ENCODE measurements at regions not wholly inside any gene's neighbourhood (a gene's known extent, or its start where the extent isn't known, plus 50 kb on each side); places are given as distances from the start of the nearest gene placed in this dataset.
"Not testable (repeated sequence)": the region's sequence is repeated elsewhere in the genome, so short reads cannot be mapped to it uniquely, and the experiment has no call there.

GRCh38 chr11:21646351-21646750, 546.5 kb upstream of the ANO5 start:
- Histone ChIP-seq H3K9me3 (ENCODE audit: control insufficient read depth in 5 of 5, low read length in 5 of 5) (peaks cover 0 to 2% (median 0%) of the 10 kb centered on the region in 5 donors), H3K36me3 (ENCODE audit: control insufficient read depth in 5 of 5, insufficient read depth in 5 of 5, low read length in 5 of 5) (no peaks in the 10 kb centered on the region), H3K4me1 (ENCODE audit: control insufficient read depth in 5 of 5, insufficient read depth in 5 of 5, low read length in 5 of 5) (no peaks in the 10 kb centered on the region), H3K27me3 (ENCODE audit: control insufficient read depth in 5 of 5, insufficient read depth in 4 of 5, low read length in 5 of 5) (no peaks in the 10 kb centered on the region), H3K4me3 (ENCODE audit: low read depth in 1 of 5, low read length in 5 of 5) (no peak overlapping the region), H3K9ac (ENCODE audit: low read length in 5 of 5) (no peak overlapping the region), H3K27ac (ENCODE audit: low read depth, low read length) (no peak overlapping the region)

DNA sequence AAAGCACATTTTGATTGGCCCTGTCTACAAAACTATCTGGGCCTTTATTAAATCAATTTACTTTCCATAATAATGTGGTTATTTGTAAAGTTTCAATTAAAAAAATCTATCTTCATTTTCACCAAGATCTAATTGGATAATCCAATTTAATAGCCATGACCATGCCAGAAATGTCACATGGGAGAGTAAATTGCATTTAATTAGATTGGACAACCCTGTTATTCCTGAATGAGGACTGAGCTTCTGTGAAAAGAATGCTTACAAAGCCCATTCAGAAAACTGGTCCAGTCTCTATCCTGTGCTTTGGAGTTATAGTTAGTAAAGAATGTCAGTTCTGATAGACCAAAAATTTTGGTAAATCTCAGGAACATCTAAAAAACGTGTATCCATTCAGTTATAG, 541.9 kb upstream of the ANO5 start:
- H3K27me3 ChIP-seq (ENCODE audit: control insufficient read depth in 5 of 5, insufficient read depth in 4 of 5, low read length in 5 of 5) = no peaks in the 10 kb centered on the region
- H3K9me3 ChIP-seq (ENCODE audit: control insufficient read depth in 5 of 5, low read length in 5 of 5) = no peaks in the 10 kb centered on the region
- H3K36me3 ChIP-seq (ENCODE audit: control insufficient read depth in 5 of 5, insufficient read depth in 5 of 5, low read length in 5 of 5) = no peaks in the 10 kb centered on the region
- no peak overlapping the region for H3K4me3 ChIP-seq (ENCODE audit: low read depth in 1 of 5, low read length in 5 of 5)
- H3K4me1 ChIP-seq (ENCODE audit: control insufficient read depth in 5 of 5, insufficient read depth in 5 of 5, low read length in 5 of 5) = no peaks in the 10 kb centered on the region
- H3K27ac ChIP-seq (ENCODE audit: low read depth, low read length) = no peak overlapping the region
- H3K9ac ChIP-seq (ENCODE audit: low read length in 5 of 5) = no peak overlapping the region

DNA sequence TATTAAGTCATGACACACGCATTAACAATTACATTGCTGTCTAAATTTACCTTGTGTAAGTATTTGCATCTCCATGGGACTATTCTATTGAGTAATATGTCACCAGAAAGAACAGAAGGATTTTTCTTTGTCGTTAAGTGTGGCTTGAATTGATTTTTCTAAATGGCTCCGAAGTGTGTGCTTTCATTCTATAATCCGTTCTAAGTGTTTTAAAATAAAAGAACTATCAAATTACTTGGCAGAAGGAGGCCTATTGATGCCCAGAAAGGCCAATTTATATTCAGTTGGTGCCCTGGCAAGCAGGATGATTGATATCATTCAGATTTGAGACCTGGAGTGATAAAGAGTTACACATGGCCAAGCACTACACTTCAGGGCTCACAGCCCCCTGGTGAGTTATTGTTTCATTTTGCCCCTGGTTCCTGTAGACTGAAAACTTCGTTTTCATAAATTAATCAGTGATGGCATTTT, 538.9 kb upstream of the ANO5 start:
- H3K4me1 ChIP-seq (ENCODE audit: control insufficient read depth in 5 of 5, insufficient read depth in 5 of 5, low read length in 5 of 5) = no peaks in the 10 kb centered on the region
- no peaks in the 10 kb centered on the region for H3K9me3 ChIP-seq (ENCODE audit: control insufficient read depth in 5 of 5, low read length in 5 of 5)
- H3K27me3 ChIP-seq (ENCODE audit: control insufficient read depth in 5 of 5, insufficient read depth in 4 of 5, low read length in 5 of 5) = no peaks in the 10 kb centered on the region
- no peak overlapping the region for H3K9ac ChIP-seq (ENCODE audit: low read length in 5 of 5)
- no peaks in the 10 kb centered on the region for H3K36me3 ChIP-seq (ENCODE audit: control insufficient read depth in 5 of 5, insufficient read depth in 5 of 5, low read length in 5 of 5)
- H3K27ac ChIP-seq (ENCODE audit: low read depth, low read length) = no peak overlapping the region
- no peak overlapping the region for H3K4me3 ChIP-seq (ENCODE audit: low read depth in 1 of 5, low read length in 5 of 5)

- no peak overlapping the region for H3K27ac ChIP-seq (ENCODE audit: low read depth, low read length)
- no peaks in the 10 kb centered on the region for H3K4me1 ChIP-seq (ENCODE audit: control insufficient read depth in 5 of 5, insufficient read depth in 5 of 5, low read length in 5 of 5)
- no peak overlapping the region for H3K9ac ChIP-seq (ENCODE audit: low read length in 5 of 5)
- H3K4me3 ChIP-seq (ENCODE audit: low read depth in 1 of 5, low read length in 5 of 5) = no peak overlapping the region
- no peaks in the 10 kb centered on the region for H3K27me3 ChIP-seq (ENCODE audit: control insufficient read depth in 5 of 5, insufficient read depth in 4 of 5, low read length in 5 of 5)
- no peaks in the 10 kb centered on the region for H3K9me3 ChIP-seq (ENCODE audit: control insufficient read depth in 5 of 5, low read length in 5 of 5)
- H3K36me3 ChIP-seq (ENCODE audit: control insufficient read depth in 5 of 5, insufficient read depth in 5 of 5, low read length in 5 of 5) = no peaks in the 10 kb centered on the region
Observed at GRCh38 chr11:21656065-21656464, 536.8 kb upstream of the ANO5 start.

- Histone ChIP-seq H3K4me1 (ENCODE audit: control insufficient read depth in 5 of 5, insufficient read depth in 5 of 5, low read length in 5 of 5) (no peaks in the 10 kb centered on the region), H3K27me3 (ENCODE audit: control insufficient read depth in 5 of 5, insufficient read depth in 4 of 5, low read length in 5 of 5) (no peaks in the 10 kb centered on the region)
Observed at GRCh38 chr11:21658654-21659193, 534.2 kb upstream of the ANO5 start.

GRCh38 chr11:21659377-21659776, 533.5 kb upstream of the ANO5 start:
- not testable (repeated sequence) for H3K27ac ChIP-seq (ENCODE audit: low read depth, low read length); H3K27me3 ChIP-seq (ENCODE audit: control insufficient read depth in 5 of 5, insufficient read depth in 4 of 5, low read length in 5 of 5); H3K9ac ChIP-seq (ENCODE audit: low read length in 5 of 5); H3K4me1 ChIP-seq (ENCODE audit: control insufficient read depth in 5 of 5, insufficient read depth in 5 of 5, low read length in 5 of 5); H3K36me3 ChIP-seq (ENCODE audit: control insufficient read depth in 5 of 5, insufficient read depth in 5 of 5, low read length in 5 of 5); H3K4me3 ChIP-seq (ENCODE audit: low read depth in 1 of 5, low read length in 5 of 5); H3K9me3 ChIP-seq (ENCODE audit: control insufficient read depth in 5 of 5, low read length in 5 of 5)

More at GRCh38 chr11:21658654-21659193, 534.2 kb upstream of the ANO5 start:
- H3K4me3 ChIP-seq (ENCODE audit: low read depth in 1 of 5, low read length in 5 of 5) = no peak overlapping the region
- H3K9me3 ChIP-seq (ENCODE audit: control insufficient read depth in 5 of 5, low read length in 5 of 5) = no peaks in the 10 kb centered on the region
- no peaks in the 10 kb centered on the region for H3K36me3 ChIP-seq (ENCODE audit: control insufficient read depth in 5 of 5, insufficient read depth in 5 of 5, low read length in 5 of 5)
- no peak overlapping the region for H3K27ac ChIP-seq (ENCODE audit: low read depth, low read length)
- no peak overlapping the region for H3K9ac ChIP-seq (ENCODE audit: low read length in 5 of 5)

GRCh38 chr11:21659961-21660360, 532.9 kb upstream of the ANO5 start:
- no peaks in the 10 kb centered on the region for H3K36me3 ChIP-seq (ENCODE audit: control insufficient read depth in 5 of 5, insufficient read depth in 5 of 5, low read length in 5 of 5)
- no peaks in the 10 kb centered on the region for H3K27me3 ChIP-seq (ENCODE audit: control insufficient read depth in 5 of 5, insufficient read depth in 4 of 5, low read length in 5 of 5)
- H3K4me3 ChIP-seq (ENCODE audit: low read depth in 1 of 5, low read length in 5 of 5) = no peak overlapping the region
- H3K4me1 ChIP-seq (ENCODE audit: control insufficient read depth in 5 of 5, insufficient read depth in 5 of 5, low read length in 5 of 5) = no peaks in the 10 kb centered on the region
- no peaks in the 10 kb centered on the region for H3K9me3 ChIP-seq (ENCODE audit: control insufficient read depth in 5 of 5, low read length in 5 of 5)
- H3K9ac ChIP-seq (ENCODE audit: low read length in 5 of 5) = no peak overlapping the region
- H3K27ac ChIP-seq (ENCODE audit: low read depth, low read length) = no peak overlapping the region

DNA sequence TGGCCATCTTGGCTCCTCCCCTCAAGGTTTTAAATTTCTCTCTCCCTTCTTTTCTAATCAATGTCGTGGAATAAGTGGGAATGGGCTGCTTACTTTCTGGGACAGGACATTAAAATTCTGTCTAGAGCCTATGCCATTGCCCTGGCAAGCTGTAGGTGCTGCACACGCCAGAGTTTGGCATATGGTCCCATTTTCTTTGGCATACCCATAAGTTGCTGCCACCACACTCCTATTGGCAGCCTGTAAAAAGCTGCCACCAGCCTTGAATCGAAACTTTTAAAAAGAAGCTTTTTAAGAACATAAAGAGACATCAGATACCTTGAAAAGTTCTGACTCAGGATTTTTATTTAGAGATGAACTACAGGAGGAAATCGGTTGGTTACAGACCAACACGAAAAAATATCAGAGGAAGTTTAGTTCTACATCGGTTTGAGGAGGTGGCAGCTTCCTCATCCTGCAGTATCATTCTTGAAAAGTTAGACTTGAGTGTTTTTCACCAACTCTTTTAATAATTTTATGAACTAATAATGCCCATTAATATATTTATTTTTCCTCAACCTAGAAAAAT, 517.8 kb upstream of the ANO5 start:
- no peaks in the 10 kb centered on the region for H3K27me3 ChIP-seq (ENCODE audit: control insufficient read depth in 5 of 5, insufficient read depth in 4 of 5, low read length in 5 of 5)
- H3K9me3 ChIP-seq (ENCODE audit: control insufficient read depth in 5 of 5, low read length in 5 of 5) = peaks cover 0 to 3% (median 0%) of the 10 kb centered on the region in 5 donors
- no peaks in the 10 kb centered on the region for H3K36me3 ChIP-seq (ENCODE audit: control insufficient read depth in 5 of 5, insufficient read depth in 5 of 5, low read length in 5 of 5)
- H3K4me1 ChIP-seq (ENCODE audit: control insufficient read depth in 5 of 5, insufficient read depth in 5 of 5, low read length in 5 of 5) = no peaks in the 10 kb centered on the region
- H3K9ac ChIP-seq (ENCODE audit: low read length in 5 of 5) = no peak overlapping the region
- no peak overlapping the region for H3K27ac ChIP-seq (ENCODE audit: low read depth, low read length)
- no peak overlapping the region for H3K4me3 ChIP-seq (ENCODE audit: low read depth in 1 of 5, low read length in 5 of 5)

- Histone ChIP-seq H3K4me1 (ENCODE audit: control insufficient read depth in 5 of 5, insufficient read depth in 5 of 5, low read length in 5 of 5) (no peaks in the 10 kb centered on the region), H3K9ac (ENCODE audit: low read length in 5 of 5) (no peak overlapping the region), H3K4me3 (ENCODE audit: low read depth in 1 of 5, low read length in 5 of 5) (no peak overlapping the region), H3K9me3 (ENCODE audit: control insufficient read depth in 5 of 5, low read length in 5 of 5) (peaks cover 0 to 12% (median 5%) of the 10 kb centered on the region in 5 donors), H3K27me3 (ENCODE audit: control insufficient read depth in 5 of 5, insufficient read depth in 4 of 5, low read length in 5 of 5) (no peaks in the 10 kb centered on the region), H3K27ac (ENCODE audit: low read depth, low read length) (no peak overlapping the region), H3K36me3 (ENCODE audit: control insufficient read depth in 5 of 5, insufficient read depth in 5 of 5, low read length in 5 of 5) (no peaks in the 10 kb centered on the region)
Observed at GRCh38 chr11:21687643-21688042, 505.2 kb upstream of the ANO5 start.

GRCh38 chr11:21704539-21704938, 488.3 kb upstream of the ANO5 start:
- Histone ChIP-seq H3K27ac (ENCODE audit: low read depth, low read length) (no peak overlapping the region), H3K4me1 (ENCODE audit: control insufficient read depth in 5 of 5, insufficient read depth in 5 of 5, low read length in 5 of 5) (no peaks in the 10 kb centered on the region), H3K36me3 (ENCODE audit: control insufficient read depth in 5 of 5, insufficient read depth in 5 of 5, low read length in 5 of 5) (no peaks in the 10 kb centered on the region), H3K9me3 (ENCODE audit: control insufficient read depth in 5 of 5, low read length in 5 of 5) (no peaks in the 10 kb centered on the region), H3K27me3 (ENCODE audit: control insufficient read depth in 5 of 5, insufficient read depth in 4 of 5, low read length in 5 of 5) (no peaks in the 10 kb centered on the region), H3K9ac (ENCODE audit: low read length in 5 of 5) (no peak overlapping the region), H3K4me3 (ENCODE audit: low read depth in 1 of 5, low read length in 5 of 5) (no peak overlapping the region)

All from subcutaneous abdominal adipose tissue (tissue), 5 donors.